ENCODE measurements at regions not wholly inside any gene's neighbourhood (a gene's known extent, or its start where the extent isn't known, plus 50 kb on each side); places are given as distances from the start of the nearest gene placed in this dataset.

- Histone ChIP-seq H3K9me2 (ENCODE audit: insufficient read depth) (peaks cover 12% of the 10 kb centered on the region; the same call in 1 of the 2 replicates), H3K4me2 (no peak overlapping the region), H3K4me1 (ENCODE audit: insufficient read depth) (peaks cover 11% of the 10 kb centered on the region), H4K20me1 (replicated peaks; ENCODE audit: insufficient read depth) (no peaks in the 10 kb centered on the region), H3F3A (replicated peaks; ENCODE audit: low read depth) (no peaks in the 10 kb centered on the region), H3K27me3 (ENCODE audit: insufficient read depth) (no peaks in the 10 kb centered on the region), H3K36me3 (ENCODE audit: insufficient read depth) (no peaks in the 10 kb centered on the region), H3K79me2 (replicated peaks; ENCODE audit: insufficient read depth) (no peaks in the 10 kb centered on the region), H2AFZ (no peak overlapping the region), H3K27ac (ENCODE audit: low read depth) (no peak overlapping the region), H3K4me3 (no peak overlapping the region)
- DNase-seq (ENCODE audit: low spot score) (no peak), ATAC-seq (no peak)
- Mint-ChIP-seq H3K27me3 (ENCODE audit: insufficient read depth, low read depth, poor library complexity) (peaks cover 2% of the 10 kb centered on the region), H3K9me3 (no peaks in the 10 kb centered on the region), H3K4me3 (no peak overlapping the region), H3K4me1 (peaks cover 17% of the 10 kb centered on the region), H3K27ac (peak overlapping the region; percentile 57; the same call in 1 of the 2 replicates), H3K36me3 (ENCODE audit: low read depth) (no peaks in the 10 kb centered on the region)
- TF ChIP-seq JUNB (IDR thresholded peaks at IDR 0.05; ENCODE audit: unreplicated experiment) (no peak), ZNF462 (CRISPR knock-in tag; IDR thresholded peaks at IDR 0.05) (no peak), ZNF114 (CRISPR knock-in tag; IDR thresholded peaks at IDR 0.05) (no peak)
Observed at GRCh38 chr1:112318698-112319370, 77.2 kb upstream of the CTTNBP2NL start.

- Histone ChIP-seq H3K4me3 (no peak overlapping the region), H3K4me2 (0 out of 2 replicates have a peak overlapping the region, but pooled peaks have one; percentile 2), H3F3A (replicated peaks; ENCODE audit: low read depth) (no peaks in the 10 kb centered on the region), H3K36me3 (ENCODE audit: insufficient read depth) (no peaks in the 10 kb centered on the region), H3K79me2 (replicated peaks; ENCODE audit: insufficient read depth) (no peaks in the 10 kb centered on the region), H4K20me1 (replicated peaks; ENCODE audit: insufficient read depth) (no peaks in the 10 kb centered on the region), H3K4me1 (ENCODE audit: insufficient read depth) (peaks cover 11% of the 10 kb centered on the region), H3K27me3 (ENCODE audit: insufficient read depth) (no peaks in the 10 kb centered on the region), H3K27ac (ENCODE audit: low read depth) (no peak overlapping the region), H2AFZ (no peak overlapping the region), H3K9me2 (ENCODE audit: insufficient read depth) (peaks cover 16% of the 10 kb centered on the region; the same call in 1 of the 2 replicates)
- no peak for ATAC-seq
- Mint-ChIP-seq H3K27ac (0 out of 2 replicates have a peak overlapping the region, but pooled peaks have one; percentile 18), H3K27me3 (ENCODE audit: insufficient read depth, low read depth, poor library complexity) (peaks cover 2% of the 10 kb centered on the region), H3K4me3 (no peak overlapping the region), H3K9me3 (no peaks in the 10 kb centered on the region), H3K4me1 (peaks cover 17% of the 10 kb centered on the region), H3K36me3 (ENCODE audit: low read depth) (no peaks in the 10 kb centered on the region)
- no peak for DNase-seq (ENCODE audit: low spot score)
- TF ChIP-seq NANOG (IDR thresholded peaks at IDR 0.05; ENCODE audit: borderline replicate concordance) (no peak), CTCF (conservative IDR thresholded peaks at IDR 0.05; ENCODE audit: low read depth in 2 of 2) (no peak), EZH2 (IDR thresholded peaks at IDR 0.05; ENCODE audit: low read depth, unreplicated experiment) (no peak), ETS1 (IDR thresholded peaks at IDR 0.05) (no peak), ZNF114 (CRISPR knock-in tag; IDR thresholded peaks at IDR 0.05) (no peak), JUNB (IDR thresholded peaks at IDR 0.05; ENCODE audit: unreplicated experiment) (no peak), CREB1 (CRISPR knock-in tag; IDR thresholded peaks at IDR 0.05; ENCODE audit: low read depth) (no peak), POLR2AphosphoS5 (IDR thresholded peaks at IDR 0.05; ENCODE audit: low read depth) (no peak), ZNF331 (CRISPR knock-in tag; IDR thresholded peaks at IDR 0.05; ENCODE audit: low read depth) (no peak), EZH2phosphoT487 (IDR thresholded peaks at IDR 0.05; ENCODE audit: unreplicated experiment) (no peak), STAT1 (IDR thresholded peaks at IDR 0.05; ENCODE audit: unreplicated experiment) (no peak)
Observed at GRCh38 chr1:112319371-112320040, 76.5 kb upstream of the CTTNBP2NL start.
